Loucy (cell line): ENCODE measurements at regions not wholly inside any gene's neighbourhood (a gene's known extent, or its start where the extent isn't known, plus 50 kb on each side); places are given as distances from the start of the nearest gene placed in this dataset.
"Not testable (repeated sequence)": the region's sequence is repeated elsewhere in the genome, so short reads cannot be mapped to it uniquely, and the experiment has no call there.

Source experiments
- EZH2phosphoT487 ChIP-seq: fragments of 200-600 bp; IDR thresholded peaks from 2 replicates; pipeline ENCODE4 v1.6.1; 2018; ENCODE audit warnings: antibody characterized with exemption, mild to moderate bottlenecking, moderate library complexity, borderline replicate concordance
- TF ChIP-seq, protein P1 (sequence below): fragments of 200-600 bp; sonication (generic); conservative IDR thresholded peaks from 2 replicates; pipeline ENCODE4 v1.5.1; 2014; ENCODE audit warnings: mild to moderate bottlenecking, antibody characterized with exemption, low read length

DNA sequence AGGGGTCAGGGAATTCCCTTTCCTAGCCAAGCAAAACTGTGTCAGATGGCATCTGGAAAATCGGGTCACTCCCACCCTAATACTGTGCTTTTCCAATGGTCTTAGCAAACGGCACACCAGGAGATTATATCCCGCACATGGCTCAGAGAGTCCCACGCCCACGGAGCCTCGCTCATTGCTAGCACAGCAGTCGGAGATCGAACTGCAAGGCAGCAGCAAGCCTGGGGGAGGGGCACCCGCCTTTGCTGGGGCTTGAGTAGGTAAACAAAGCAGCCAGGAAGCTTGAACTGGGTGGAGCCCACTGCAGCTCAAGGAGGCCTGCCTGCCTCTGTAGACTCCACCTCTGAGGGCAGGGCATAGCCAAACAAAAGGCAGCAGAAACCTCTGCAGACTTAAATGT is 393.3 kb upstream of the ONECUT1 start:
- TF ChIP-seq, protein P1, sequence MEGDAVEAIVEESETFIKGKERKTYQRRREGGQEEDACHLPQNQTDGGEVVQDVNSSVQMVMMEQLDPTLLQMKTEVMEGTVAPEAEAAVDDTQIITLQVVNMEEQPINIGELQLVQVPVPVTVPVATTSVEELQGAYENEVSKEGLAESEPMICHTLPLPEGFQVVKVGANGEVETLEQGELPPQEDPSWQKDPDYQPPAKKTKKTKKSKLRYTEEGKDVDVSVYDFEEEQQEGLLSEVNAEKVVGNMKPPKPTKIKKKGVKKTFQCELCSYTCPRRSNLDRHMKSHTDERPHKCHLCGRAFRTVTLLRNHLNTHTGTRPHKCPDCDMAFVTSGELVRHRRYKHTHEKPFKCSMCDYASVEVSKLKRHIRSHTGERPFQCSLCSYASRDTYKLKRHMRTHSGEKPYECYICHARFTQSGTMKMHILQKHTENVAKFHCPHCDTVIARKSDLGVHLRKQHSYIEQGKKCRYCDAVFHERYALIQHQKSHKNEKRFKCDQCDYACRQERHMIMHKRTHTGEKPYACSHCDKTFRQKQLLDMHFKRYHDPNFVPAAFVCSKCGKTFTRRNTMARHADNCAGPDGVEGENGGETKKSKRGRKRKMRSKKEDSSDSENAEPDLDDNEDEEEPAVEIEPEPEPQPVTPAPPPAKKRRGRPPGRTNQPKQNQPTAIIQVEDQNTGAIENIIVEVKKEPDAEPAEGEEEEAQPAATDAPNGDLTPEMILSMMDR: not testable (repeated sequence)
- TF ChIP-seq EZH2phosphoT487: not testable (repeated sequence)
